ENCODE measurements at regions not wholly inside any gene's neighbourhood (a gene's known extent, or its start where the extent isn't known, plus 50 kb on each side); places are given as distances from the start of the nearest gene placed in this dataset.

- Mint-ChIP-seq H3K9me3 (ENCODE audit: low read depth) (no peaks in the 10 kb centered on the region), H3K36me3 (ENCODE audit: low read depth) (no peaks in the 10 kb centered on the region), H3K27ac (ENCODE audit: unreplicated experiment) (no peak overlapping the region), H3K4me3 (ENCODE audit: unreplicated experiment) (no peak overlapping the region), H3K4me1 (ENCODE audit: low read depth) (no peaks in the 10 kb centered on the region), H3K27me3 (ENCODE audit: low read depth) (no peaks in the 10 kb centered on the region)
- TF ChIP-seq, protein P1, sequence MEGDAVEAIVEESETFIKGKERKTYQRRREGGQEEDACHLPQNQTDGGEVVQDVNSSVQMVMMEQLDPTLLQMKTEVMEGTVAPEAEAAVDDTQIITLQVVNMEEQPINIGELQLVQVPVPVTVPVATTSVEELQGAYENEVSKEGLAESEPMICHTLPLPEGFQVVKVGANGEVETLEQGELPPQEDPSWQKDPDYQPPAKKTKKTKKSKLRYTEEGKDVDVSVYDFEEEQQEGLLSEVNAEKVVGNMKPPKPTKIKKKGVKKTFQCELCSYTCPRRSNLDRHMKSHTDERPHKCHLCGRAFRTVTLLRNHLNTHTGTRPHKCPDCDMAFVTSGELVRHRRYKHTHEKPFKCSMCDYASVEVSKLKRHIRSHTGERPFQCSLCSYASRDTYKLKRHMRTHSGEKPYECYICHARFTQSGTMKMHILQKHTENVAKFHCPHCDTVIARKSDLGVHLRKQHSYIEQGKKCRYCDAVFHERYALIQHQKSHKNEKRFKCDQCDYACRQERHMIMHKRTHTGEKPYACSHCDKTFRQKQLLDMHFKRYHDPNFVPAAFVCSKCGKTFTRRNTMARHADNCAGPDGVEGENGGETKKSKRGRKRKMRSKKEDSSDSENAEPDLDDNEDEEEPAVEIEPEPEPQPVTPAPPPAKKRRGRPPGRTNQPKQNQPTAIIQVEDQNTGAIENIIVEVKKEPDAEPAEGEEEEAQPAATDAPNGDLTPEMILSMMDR (IDR thresholded peaks at IDR 0.05): no peak
- DNase-seq (ENCODE audit: low spot score): no peak
Observed at GRCh38 chr11:29006668-29007067, 898.5 kb downstream of the METTL15 start.

DNA sequence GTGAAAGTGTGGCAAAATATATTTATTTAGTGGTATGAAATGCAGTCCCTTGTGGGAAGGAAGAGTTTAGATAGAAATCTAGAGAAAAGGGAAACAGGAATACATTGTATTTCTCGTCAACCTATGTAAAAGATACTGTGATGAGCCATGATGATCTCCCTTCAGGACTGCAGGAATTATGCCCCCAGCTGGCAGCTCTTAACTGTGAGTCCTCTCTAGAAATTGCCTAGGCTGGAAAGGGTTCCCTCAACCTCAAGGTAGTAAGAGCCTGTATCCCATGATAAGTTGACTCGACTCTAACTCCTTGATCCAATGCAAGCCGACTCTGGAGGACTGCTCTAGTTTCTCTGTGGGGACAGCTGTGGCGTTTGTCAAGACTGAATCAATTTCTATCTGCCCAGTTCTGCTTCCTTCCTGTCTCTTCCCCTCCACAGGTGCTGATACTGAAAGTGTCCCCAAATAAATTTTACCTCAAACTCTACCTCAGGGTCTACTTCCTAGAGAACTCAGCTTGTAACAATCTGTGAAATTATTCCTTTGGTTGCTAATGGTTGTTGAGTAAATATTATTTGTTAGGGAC, 897.3 kb downstream of the METTL15 start:
- Mint-ChIP-seq H3K9me3 (ENCODE audit: low read depth) (no peaks in the 10 kb centered on the region), H3K27me3 (ENCODE audit: low read depth) (no peaks in the 10 kb centered on the region), H3K4me1 (ENCODE audit: low read depth) (no peaks in the 10 kb centered on the region), H3K27ac (ENCODE audit: unreplicated experiment) (no peak overlapping the region), H3K4me3 (ENCODE audit: unreplicated experiment) (no peak overlapping the region), H3K36me3 (ENCODE audit: low read depth) (no peaks in the 10 kb centered on the region)
- TF ChIP-seq, protein P1 (IDR thresholded peaks at IDR 0.05): peak; percentile 18
- DNase-seq (ENCODE audit: low spot score): no peak

DNA sequence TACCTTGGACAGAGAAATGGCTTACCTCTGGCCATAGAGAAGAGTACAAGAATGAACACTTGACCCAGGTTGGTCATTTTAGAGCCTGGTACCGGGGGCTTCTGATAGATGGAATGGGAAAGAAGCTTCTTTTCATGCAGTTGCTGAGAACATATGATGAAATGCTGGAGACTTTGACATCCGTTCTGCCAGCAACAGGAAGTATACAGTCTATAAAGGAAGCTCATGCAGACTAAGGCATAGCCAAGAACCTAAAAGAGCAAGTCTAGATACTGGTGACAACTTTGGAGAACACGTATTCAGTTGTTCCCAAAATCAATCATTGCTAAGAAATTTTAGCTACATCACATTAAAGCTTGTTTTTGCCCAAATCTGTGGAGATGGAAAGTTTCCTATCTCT, 894.6 kb downstream of the METTL15 start:
- no peaks in the 10 kb centered on the region for H3K4me1 Mint-ChIP-seq (ENCODE audit: low read depth)
- H3K9me3 Mint-ChIP-seq (ENCODE audit: low read depth): no peaks in the 10 kb centered on the region
- no peak for DNase-seq (ENCODE audit: low spot score)
- no peaks in the 10 kb centered on the region for H3K36me3 Mint-ChIP-seq (ENCODE audit: low read depth)
- TF ChIP-seq, protein P1 (IDR thresholded peaks at IDR 0.05): no peak
- H3K27ac Mint-ChIP-seq (ENCODE audit: unreplicated experiment): no peak overlapping the region
- no peaks in the 10 kb centered on the region for H3K27me3 Mint-ChIP-seq (ENCODE audit: low read depth)
- H3K4me3 Mint-ChIP-seq (ENCODE audit: unreplicated experiment): no peak overlapping the region

- Mint-ChIP-seq H3K4me1 (ENCODE audit: low read depth) (no peaks in the 10 kb centered on the region), H3K27ac (ENCODE audit: unreplicated experiment) (no peak overlapping the region), H3K36me3 (ENCODE audit: low read depth) (no peaks in the 10 kb centered on the region), H3K4me3 (ENCODE audit: unreplicated experiment) (no peak overlapping the region), H3K9me3 (ENCODE audit: low read depth) (no peaks in the 10 kb centered on the region), H3K27me3 (ENCODE audit: low read depth) (no peaks in the 10 kb centered on the region)
- no peak for DNase-seq (ENCODE audit: low spot score)
- TF ChIP-seq, protein P1 (IDR thresholded peaks at IDR 0.05): no peak
Observed at GRCh38 chr11:28999620-29000019, 891.4 kb downstream of the METTL15 start.

- TF ChIP-seq, protein P1 (IDR thresholded peaks at IDR 0.05): no peak
- no peak overlapping the region for H3K4me3 Mint-ChIP-seq (ENCODE audit: unreplicated experiment)
- H3K9me3 Mint-ChIP-seq (ENCODE audit: low read depth): no peaks in the 10 kb centered on the region
- H3K36me3 Mint-ChIP-seq (ENCODE audit: low read depth): no peaks in the 10 kb centered on the region
- DNase-seq (ENCODE audit: low spot score): no peak
- no peaks in the 10 kb centered on the region for H3K27me3 Mint-ChIP-seq (ENCODE audit: low read depth)
- no peak overlapping the region for H3K27ac Mint-ChIP-seq (ENCODE audit: unreplicated experiment)
- no peaks in the 10 kb centered on the region for H3K4me1 Mint-ChIP-seq (ENCODE audit: low read depth)
Observed at GRCh38 chr11:28992996-28993395, 884.8 kb downstream of the METTL15 start.

Measured in chondrocyte (in vitro differentiated cells).